Upper lobe of left lung (tissue), 4 donors: ENCODE measurements at regions not wholly inside any gene's neighbourhood (a gene's known extent, or its start where the extent isn't known, plus 50 kb on each side); places are given as distances from the start of the nearest gene placed in this dataset.

Experiments
- CTCF ChIP-seq, 6 experiments: fragments of 450-650 bp in 4 of 6; fragments of 200-600 bp in 2 of 6; sonication (generic) in 2 of 6; IDR thresholded peaks; one replicate each; pipeline ENCODE4 v1.5.1; 2016 to 2019; ENCODE audit warnings: antibody characterized with exemption in 6 of 6
- EP300 ChIP-seq, 4 donors: sonication (generic); formaldehyde crosslinking; IDR thresholded peaks; one replicate each; pipeline ENCODE4 v1.5.1; 2017; ENCODE audit warnings: antibody characterized with exemption in 4 of 4, control low read depth in 2 of 4
- POLR2A ChIP-seq, 4 donors: fragments of 450-650 bp; IDR thresholded peaks; one replicate each; pipeline ENCODE4 v1.5.1; 2016 to 2017; ENCODE audit warnings: antibody characterized with exemption in 4 of 4, mild to moderate bottlenecking in 2 of 4
- POLR2AphosphoS5 ChIP-seq, 2 donors: sonication (generic); formaldehyde crosslinking; IDR thresholded peaks; one replicate each; pipeline ENCODE4 v1.5.1; 2017; ENCODE audit warnings: antibody characterized with exemption in 2 of 2

GRCh38 chr16:87052506-87052905 is 264.7 kb downstream of the C16orf95 start:
- TF ChIP-seq CTCF (IDR thresholded peaks at IDR 0.05): no peak
- TF ChIP-seq POLR2A (IDR thresholded peaks at IDR 0.05): no peak
- TF ChIP-seq EP300 (IDR thresholded peaks at IDR 0.05): no peak
- TF ChIP-seq POLR2AphosphoS5 (IDR thresholded peaks at IDR 0.05): no peak
